SK-N-MC (cell line): ENCODE measurements at regions not wholly inside any gene's neighbourhood (a gene's known extent, or its start where the extent isn't known, plus 50 kb on each side); places are given as distances from the start of the nearest gene placed in this dataset.

Experiments
- DNase-seq: peaks from one replicate; pipeline ENCODE4 v3.0.0-alpha.2; 2011; ENCODE audit warnings: low read depth, low spot score
- H3K27ac ChIP-seq: fragments of 200-600 bp; sonication (generic); 2 replicates; pipeline ENCODE4 v1.5.1; 2016; ENCODE audit warnings: mixed run types
- H3K36me3 ChIP-seq: fragments of 200-600 bp; sonication (generic); 2 replicates; pipeline ENCODE4 v1.6.1; 2017; ENCODE audit warnings: antibody characterized with exemption, low read length, mixed read lengths; ENCODE audit not compliant: insufficient read depth
- H3K4me3 ChIP-seq: fragments of 200-600 bp; sonication (generic); 2 replicates; pipeline ENCODE4 v1.5.1; 2016
- H3K9ac ChIP-seq: fragments of 200-600 bp; sonication (generic); 2 replicates; pipeline ENCODE4 v1.8.0; 2017; ENCODE audit warnings: mixed run types, mixed read lengths; ENCODE audit not compliant: insufficient read length
- H3K9me3 ChIP-seq: fragments of 200-600 bp; sonication (generic); 2 replicates; pipeline ENCODE4 v1.6.1; 2017; ENCODE audit warnings: low read depth, mild to moderate bottlenecking, antibody characterized with exemption, low read length, moderate library complexity, mixed read lengths
- EZH2 ChIP-seq: fragments of 200-600 bp; sonication (generic); IDR thresholded peaks from one replicate; pipeline ENCODE4 v1.6.1; 2017; ENCODE audit warnings: antibody characterized with exemption
- FOXP2 ChIP-seq: optimal IDR thresholded peaks from 2 replicates; pipeline ENCODE3; 2011; ENCODE audit warnings: mild to moderate bottlenecking, moderate library complexity; ENCODE audit not compliant: insufficient read depth; ENCODE audit errors: extremely low read length, control extremely low read depth
- POLR2AphosphoS5 ChIP-seq: IDR thresholded peaks from 2 replicates; pipeline ENCODE4 v1.6.1; 2012; ENCODE audit warnings: mild to moderate bottlenecking, low read depth, low read length, borderline replicate concordance

DNA sequence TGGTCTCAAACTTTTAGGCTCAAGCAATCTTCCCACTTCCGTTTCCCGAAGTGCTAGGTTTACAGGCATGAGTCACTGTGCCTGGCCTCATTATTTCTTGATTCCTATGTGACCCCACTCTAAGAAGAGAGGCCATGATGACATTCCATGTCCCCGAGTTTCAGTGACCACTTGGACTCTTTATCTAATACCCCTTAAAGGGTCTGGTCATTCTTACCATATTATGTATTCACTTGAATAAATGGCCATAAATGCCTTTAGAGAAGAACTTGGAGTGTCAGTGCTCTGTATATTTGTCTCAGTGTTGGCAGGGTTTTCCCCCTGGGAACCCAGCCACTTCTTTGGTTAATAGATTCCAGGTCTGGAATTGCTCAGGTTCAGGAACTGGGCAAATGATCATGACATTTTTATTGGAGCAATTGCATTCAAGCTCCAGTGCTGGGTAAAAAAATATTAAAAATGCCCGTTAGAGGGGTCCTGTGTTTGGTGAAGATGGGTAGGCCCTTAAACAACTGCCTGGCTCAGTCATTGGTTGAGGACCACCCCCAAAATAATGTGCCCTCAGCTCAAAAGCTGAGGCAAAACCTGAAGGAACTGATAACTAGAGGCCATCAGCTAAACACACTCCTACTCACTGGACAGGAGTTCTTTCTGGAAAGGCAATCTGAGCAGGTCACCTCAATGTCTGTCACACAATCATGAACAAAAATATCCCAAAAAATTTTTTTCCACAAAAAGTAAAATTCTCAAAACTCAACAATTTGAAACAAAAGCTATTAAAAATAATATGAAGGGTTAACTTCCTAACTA lies 186.6 kb upstream of the ZNF608 start:
- DNase-seq = no peak
- no peaks in the 10 kb centered on the region for H3K36me3 ChIP-seq
- H3K4me3 ChIP-seq = no peak overlapping the region
- TF ChIP-seq POLR2AphosphoS5 = no peak
- TF ChIP-seq EZH2 = no peak
- no peak for TF ChIP-seq FOXP2
- no peaks in the 10 kb centered on the region for H3K9me3 ChIP-seq
- H3K9ac ChIP-seq = no peak overlapping the region
- H3K27ac ChIP-seq = no peak overlapping the region

DNA sequence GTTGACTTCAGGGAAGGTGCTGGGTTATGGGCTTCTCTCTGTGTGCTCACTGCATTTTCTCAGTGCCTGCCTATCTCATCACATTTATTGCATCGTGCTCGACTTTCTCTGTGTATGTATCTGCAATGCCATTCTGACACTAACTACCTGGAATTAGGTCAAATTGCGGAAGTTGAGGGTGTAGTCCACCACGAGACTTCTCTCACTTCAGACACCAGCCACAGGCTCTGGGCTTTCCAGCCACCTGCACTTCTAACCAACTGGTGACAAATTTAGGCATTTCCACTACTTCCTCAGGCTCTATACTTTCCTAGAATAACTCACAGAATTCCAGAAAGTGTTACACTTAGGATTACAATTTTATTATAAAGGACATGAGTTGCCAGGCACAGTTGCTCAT lies 188.6 kb upstream of the ZNF608 start:
- Histone ChIP-seq H3K4me3 (no peak overlapping the region), H3K9ac (no peak overlapping the region), H3K9me3 (no peaks in the 10 kb centered on the region), H3K36me3 (no peaks in the 10 kb centered on the region), H3K27ac (no peak overlapping the region)
- no peak for DNase-seq
- no peak for TF ChIP-seq EZH2
- no peak for TF ChIP-seq POLR2AphosphoS5
- no peak for TF ChIP-seq FOXP2

DNA sequence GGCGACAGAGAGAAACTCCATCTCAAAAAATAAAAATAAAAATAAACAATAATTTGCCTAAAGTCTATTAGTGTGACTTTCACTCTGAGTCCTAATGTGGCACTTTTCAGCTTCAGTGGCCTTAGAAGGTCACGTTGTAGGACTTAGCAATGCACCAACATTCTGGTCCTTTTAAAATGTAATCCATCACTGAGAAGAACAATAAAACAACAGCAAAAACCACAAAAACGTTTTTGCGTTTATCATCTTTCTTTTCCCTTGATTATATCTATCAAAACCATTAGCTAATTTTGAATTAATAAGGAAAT lies 190.1 kb upstream of the ZNF608 start:
- DNase-seq = no peak
- Histone ChIP-seq H3K4me3 (no peak overlapping the region), H3K9ac (no peak overlapping the region), H3K27ac (no peak overlapping the region), H3K36me3 (no peaks in the 10 kb centered on the region), H3K9me3 (no peaks in the 10 kb centered on the region)
- TF ChIP-seq POLR2AphosphoS5 = no peak
- no peak for TF ChIP-seq EZH2
- TF ChIP-seq FOXP2 = no peak

DNA sequence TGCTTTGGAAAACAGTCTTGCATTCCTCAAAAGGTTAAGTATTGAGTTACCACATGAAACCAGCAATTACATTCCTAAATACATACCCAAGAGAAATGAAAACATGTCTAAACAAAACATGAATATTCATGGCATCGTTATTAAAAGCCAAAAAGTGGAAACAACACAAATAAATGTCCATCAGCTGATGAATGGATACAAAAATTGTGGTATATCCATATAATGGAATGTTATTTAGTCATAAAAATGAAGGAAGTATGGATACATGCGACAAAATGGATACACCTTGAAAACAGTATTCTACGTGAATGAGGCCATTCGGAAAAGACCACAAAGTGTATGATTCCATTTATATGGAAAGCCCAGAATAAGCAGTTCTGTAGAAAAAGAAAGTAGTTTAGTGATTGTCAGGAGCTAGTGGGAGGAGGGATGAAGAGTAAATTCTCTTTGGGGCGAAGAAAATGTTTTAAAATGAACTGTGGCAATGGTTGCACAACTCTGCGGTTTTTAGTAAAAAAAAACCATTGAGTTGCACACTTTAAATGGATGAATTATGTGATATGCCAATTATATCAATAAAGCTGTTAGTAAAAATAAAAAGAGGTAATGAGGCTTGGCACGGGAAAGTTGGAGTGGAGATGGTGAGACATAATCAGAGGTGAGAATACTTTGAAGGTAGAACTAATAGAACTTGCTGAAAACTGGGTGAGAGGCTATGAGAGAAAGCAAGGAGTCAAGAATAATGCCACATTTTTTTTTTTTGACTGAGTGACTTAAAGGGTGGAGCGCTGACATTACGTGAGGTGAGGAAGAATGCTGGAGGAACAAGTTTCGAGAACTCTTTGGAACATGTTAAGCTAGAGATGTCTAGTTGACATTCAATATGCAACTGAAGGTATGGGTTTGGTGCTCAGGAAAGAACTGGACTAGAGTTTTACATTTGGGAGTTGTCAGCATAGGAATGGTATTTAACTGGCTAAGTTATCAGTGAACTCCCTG lies 194.9 kb upstream of the ZNF608 start:
- no peak for DNase-seq
- TF ChIP-seq EZH2 (no peak), POLR2AphosphoS5 (no peak), FOXP2 (no peak)
- no peak overlapping the region for H3K9ac ChIP-seq

DNA sequence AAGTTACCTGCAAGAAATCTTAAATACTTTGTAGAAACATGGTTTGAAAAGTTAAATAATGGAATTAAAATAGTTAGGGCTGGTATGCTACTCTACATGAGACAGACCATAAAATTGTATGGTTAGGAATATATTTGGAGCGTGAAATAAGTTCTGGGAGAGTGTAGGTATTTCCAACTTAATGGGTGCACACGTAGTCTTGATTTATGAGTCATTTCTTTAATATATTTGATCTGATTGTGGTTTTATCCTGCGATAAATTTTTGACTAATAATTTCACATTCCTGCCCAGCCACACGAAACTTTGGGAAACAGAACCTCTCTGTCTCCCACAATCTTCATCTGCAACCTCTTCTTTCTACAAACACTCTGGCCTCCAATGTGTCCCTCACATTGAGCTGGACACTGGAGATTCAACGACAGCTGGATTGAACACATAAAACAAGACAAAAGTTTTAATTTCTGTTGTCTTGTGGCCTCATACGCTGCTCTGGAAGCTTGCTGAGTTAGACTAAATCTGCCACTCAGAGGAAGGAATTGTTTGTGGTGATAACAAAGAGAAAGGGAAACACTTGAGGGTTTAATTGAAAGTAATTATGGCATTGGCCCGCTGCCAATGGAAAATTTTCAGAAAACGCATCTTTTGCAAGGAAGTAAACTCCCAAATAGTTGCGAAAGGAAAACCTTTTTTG lies 201.8 kb upstream of the ZNF608 start:
- Histone ChIP-seq H3K4me3 (no peak overlapping the region), H3K36me3 (no peaks in the 10 kb centered on the region), H3K9me3 (no peaks in the 10 kb centered on the region), H3K9ac (no peak overlapping the region), H3K27ac (no peak overlapping the region)
- no peak for DNase-seq
- TF ChIP-seq POLR2AphosphoS5 (no peak), EZH2 (no peak), FOXP2 (no peak)

More for the DNA sequence above, 194.9 kb upstream of the ZNF608 start:
- Histone ChIP-seq H3K4me3 (no peak overlapping the region), H3K36me3 (no peaks in the 10 kb centered on the region), H3K9me3 (no peaks in the 10 kb centered on the region), H3K27ac (no peak overlapping the region)

DNA sequence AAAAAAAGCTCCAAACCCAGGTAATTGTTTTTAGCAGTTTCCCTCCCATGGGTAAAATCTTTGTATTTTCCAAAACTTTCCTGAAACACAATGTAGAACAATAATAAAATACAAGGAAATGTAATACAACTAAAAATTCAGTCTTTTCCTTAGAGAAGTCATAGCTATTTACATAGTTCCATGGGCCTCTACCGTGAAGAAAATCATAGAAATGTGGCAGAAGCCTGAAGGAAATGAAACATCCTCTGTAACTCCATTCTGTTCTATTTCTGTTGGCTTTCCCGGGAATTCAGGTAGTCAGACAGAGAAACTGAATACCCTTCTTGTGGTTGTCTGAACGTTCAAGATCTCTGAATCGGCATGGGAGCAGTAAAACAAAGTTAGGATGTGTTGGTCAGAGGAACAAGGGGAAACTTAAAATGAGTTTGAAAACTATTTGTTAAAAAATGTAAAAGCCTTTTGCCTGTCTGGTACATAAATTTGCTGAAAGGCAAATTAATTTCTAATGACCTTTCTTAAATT lies 202.4 kb upstream of the ZNF608 start:
- TF ChIP-seq FOXP2 (no peak), POLR2AphosphoS5 (no peak), EZH2 (no peak)
- H3K4me3 ChIP-seq = no peak overlapping the region
- H3K36me3 ChIP-seq = no peaks in the 10 kb centered on the region

DNA sequence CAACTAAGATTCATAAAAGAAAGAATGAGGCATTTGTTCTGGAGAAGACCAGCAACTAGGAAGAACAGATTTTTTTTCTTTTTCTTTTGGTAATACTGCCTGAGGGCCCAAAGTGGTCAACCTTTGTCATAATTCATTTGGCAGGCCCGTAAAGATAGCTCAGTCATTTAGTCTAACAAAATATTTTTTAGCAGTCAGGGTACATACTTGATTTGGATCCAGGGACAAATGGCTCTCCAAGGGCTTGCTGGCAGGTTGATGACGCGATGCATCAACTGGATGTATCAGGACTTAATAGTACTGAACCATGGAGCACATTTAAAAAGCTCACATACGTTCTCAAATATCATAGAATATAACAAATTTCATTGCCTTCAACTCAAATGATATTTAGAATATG lies 203.4 kb upstream of the ZNF608 start:
- Histone ChIP-seq H3K4me3 (no peak overlapping the region), H3K27ac (no peak overlapping the region), H3K9me3 (no peaks in the 10 kb centered on the region), H3K9ac (no peak overlapping the region), H3K36me3 (no peaks in the 10 kb centered on the region)
- no peak for DNase-seq
- TF ChIP-seq FOXP2 = no peak
- TF ChIP-seq EZH2 = no peak
- TF ChIP-seq POLR2AphosphoS5 = no peak

More for the DNA sequence above, 202.4 kb upstream of the ZNF608 start:
- DNase-seq = no peak
- Histone ChIP-seq H3K27ac (no peak overlapping the region), H3K9me3 (no peaks in the 10 kb centered on the region), H3K9ac (no peak overlapping the region)

DNA sequence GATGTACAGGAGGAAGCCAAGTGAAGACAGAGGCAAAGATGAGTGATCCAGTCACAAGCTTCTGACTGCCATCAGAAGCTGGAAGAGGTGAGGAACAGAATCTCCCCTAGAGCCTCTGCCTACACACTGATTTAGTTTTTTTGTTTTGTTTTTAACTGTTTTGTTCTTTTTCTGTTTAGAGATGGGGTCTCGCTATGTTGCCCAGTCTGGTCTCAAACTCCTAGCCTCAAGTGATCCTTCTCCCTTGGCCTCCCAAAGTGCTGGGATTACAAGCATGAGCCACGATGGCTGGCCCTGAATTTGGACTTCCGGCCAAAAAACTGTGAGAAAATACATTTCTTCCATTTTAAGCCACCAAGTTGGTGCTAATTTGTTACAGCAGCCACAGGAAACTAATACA lies 204.7 kb upstream of the ZNF608 start:
- TF ChIP-seq EZH2 (no peak), POLR2AphosphoS5 (no peak)
- H3K36me3 ChIP-seq = no peaks in the 10 kb centered on the region
- H3K27ac ChIP-seq = no peak overlapping the region
- H3K4me3 ChIP-seq = no peak overlapping the region
- H3K9me3 ChIP-seq = no peaks in the 10 kb centered on the region
- no peak overlapping the region for H3K9ac ChIP-seq
- DNase-seq = no peak
